ENCODE measurements at regions not wholly inside any gene's neighbourhood (a gene's known extent, or its start where the extent isn't known, plus 50 kb on each side); places are given as distances from the start of the nearest gene placed in this dataset.

DNA sequence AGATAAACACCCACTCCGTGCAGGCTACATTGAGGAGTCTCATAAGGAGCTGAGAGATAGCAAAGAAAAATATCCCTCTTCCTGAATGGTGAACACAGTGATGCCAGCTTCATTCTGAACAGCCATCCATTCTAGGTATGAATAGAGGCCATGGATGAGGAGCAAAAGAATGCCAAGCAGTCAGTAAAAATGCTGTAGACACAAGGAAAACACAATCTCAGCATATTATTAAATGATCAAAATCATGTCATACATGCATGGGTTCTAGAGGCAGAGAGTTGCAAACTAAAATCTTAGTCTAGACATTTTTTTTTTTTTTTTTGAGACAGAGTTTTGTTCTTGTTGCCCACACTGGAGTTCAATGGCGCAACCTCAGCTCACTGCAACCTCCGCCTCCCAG, 313.0 kb downstream of the SOX9 start:
- TF ChIP-seq, protein P1, sequence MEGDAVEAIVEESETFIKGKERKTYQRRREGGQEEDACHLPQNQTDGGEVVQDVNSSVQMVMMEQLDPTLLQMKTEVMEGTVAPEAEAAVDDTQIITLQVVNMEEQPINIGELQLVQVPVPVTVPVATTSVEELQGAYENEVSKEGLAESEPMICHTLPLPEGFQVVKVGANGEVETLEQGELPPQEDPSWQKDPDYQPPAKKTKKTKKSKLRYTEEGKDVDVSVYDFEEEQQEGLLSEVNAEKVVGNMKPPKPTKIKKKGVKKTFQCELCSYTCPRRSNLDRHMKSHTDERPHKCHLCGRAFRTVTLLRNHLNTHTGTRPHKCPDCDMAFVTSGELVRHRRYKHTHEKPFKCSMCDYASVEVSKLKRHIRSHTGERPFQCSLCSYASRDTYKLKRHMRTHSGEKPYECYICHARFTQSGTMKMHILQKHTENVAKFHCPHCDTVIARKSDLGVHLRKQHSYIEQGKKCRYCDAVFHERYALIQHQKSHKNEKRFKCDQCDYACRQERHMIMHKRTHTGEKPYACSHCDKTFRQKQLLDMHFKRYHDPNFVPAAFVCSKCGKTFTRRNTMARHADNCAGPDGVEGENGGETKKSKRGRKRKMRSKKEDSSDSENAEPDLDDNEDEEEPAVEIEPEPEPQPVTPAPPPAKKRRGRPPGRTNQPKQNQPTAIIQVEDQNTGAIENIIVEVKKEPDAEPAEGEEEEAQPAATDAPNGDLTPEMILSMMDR (IDR thresholded peaks at IDR 0.05; ENCODE audit: low read depth, low read length, missing control alignments): no peak
- DNase-seq (ENCODE audit: low read depth): no peak
- no peak overlapping the region for H3K4me3 ChIP-seq (ENCODE audit: low read depth, low read length)

DNA sequence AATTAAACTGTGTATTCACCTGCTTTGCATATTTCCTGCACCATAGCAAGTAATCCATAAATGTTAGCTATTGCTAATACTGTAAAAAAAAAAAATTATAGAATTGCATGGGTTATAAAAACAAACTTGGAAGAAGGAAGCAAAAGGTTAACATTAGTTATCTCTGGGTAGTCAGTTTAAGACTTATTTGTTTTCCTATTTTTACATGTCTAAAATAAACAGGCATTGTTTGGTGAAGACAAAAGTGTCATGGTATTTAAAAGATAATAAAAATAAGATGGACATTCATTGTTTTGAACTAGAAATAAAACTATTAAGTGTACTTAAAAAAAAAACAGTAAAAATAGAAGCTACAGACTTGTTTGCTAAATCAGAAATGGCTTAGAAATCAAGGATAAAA, 313.8 kb downstream of the SOX9 start:
- TF ChIP-seq, protein P1 (IDR thresholded peaks at IDR 0.05; ENCODE audit: low read depth, low read length, missing control alignments): no peak
- no peak overlapping the region for H3K4me3 ChIP-seq (ENCODE audit: low read depth, low read length)
- no peak for DNase-seq (ENCODE audit: low read depth)

DNA sequence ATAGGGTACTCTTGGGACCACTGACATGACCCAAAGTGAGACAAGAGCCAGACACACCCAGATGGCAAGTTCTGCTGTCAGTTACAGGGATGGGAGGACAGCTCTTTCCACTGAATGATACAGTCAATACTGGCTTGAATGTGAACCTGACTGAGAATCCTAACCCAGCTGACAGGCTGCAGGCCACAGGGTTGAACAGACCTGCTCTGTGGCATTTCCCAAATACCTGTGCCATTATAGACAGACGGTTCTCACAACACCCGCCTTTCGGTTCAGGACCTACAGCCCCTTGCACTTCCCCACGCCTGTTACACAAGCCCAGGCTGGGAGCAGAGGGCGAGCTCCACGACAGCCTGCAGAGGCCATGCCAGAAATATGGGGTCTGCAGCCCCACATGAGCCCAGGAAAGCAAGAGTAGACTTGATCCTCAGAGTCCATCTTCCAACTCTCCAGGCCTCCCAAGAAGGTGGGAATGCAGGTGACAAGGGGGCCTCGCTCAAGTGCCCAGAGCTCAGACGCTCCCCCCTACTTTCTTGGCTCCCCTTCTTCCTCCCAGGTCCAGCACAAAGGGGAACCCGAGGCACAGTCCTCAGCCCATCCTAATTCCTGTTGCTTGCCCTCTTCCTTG, 314.3 kb downstream of the SOX9 start:
- DNase-seq (ENCODE audit: low read depth): no peak
- H3K4me3 ChIP-seq (ENCODE audit: low read depth, low read length): no peak overlapping the region
- TF ChIP-seq, protein P1 (IDR thresholded peaks at IDR 0.05; ENCODE audit: low read depth, low read length, missing control alignments): no peak

DNA sequence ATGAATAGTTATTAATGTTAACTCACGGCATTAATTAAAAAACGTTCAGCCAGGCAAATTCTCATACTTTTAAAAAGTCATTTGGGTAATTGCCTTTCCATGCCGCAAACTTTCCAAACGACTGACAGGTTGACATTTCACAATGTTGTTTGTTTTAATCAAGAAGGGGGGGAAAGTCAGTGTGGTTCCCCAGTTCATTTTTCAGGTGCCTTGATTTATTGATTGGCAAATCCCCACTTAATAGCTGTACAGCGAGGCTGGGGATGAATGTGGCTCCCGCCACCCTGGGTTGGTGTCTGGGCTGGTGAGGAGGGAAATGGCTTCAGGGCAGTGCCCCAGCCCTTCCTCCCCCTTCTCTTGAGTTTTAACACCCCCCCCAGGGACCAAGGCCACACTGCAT, 318.0 kb downstream of the SOX9 start:
- H3K4me3 ChIP-seq (ENCODE audit: low read depth, low read length): no peak overlapping the region
- no peak for DNase-seq (ENCODE audit: low read depth)
- TF ChIP-seq, protein P1 (IDR thresholded peaks at IDR 0.05; ENCODE audit: low read depth, low read length, missing control alignments): no peak

DNA sequence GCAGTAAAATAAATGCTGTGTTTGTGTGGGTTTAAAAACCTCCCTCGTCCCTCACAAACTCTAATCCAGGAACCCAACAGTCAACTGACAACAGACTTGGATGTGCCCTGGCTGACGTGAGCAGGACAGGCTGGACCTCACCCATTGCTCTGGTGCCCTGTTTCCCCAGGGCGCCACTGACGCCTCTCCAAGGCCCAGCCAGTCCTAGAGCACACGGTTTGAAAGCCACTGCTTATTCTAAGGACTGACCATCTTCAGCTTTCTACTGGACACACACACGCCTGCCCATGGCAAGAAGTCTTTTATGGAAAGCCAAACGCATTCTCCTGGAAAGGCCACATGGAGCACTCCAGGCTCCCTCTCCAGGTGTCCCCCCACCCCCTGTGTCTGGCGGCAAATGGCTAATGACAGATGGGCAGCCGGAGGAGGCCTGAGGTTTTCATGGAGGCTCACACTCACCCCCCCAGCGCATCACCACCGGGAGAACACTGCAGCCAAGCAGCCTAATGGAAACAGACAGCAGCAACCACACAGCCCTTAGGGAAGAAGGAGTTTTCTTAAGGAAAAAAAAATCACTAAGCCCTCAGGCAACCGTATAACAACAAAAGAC, 319.2 kb downstream of the SOX9 start:
- no peak overlapping the region for H3K4me3 ChIP-seq (ENCODE audit: low read depth, low read length)
- TF ChIP-seq, protein P1 (IDR thresholded peaks at IDR 0.05; ENCODE audit: low read depth, low read length, missing control alignments): no peak
- DNase-seq (ENCODE audit: low read depth): no peak

DNA sequence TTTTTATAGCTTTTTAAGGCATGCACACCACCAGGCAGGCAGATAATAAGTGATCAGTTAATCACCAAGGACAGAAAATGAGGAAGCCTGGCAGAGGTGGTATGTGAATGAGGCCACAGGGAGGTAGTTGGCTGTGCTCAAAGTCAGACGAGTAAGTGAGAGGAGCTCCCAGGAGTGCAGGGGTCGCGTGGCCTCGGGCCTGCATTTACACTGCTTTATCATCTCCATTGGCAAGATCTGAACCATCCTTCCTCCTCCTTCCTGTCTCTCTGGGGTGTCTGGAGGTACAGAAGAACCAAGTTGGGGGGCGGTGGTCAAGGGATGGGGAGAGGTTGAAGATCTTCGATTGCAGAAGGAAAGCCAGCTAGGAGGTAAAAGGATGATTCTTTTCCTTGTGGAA, 320.1 kb downstream of the SOX9 start:
- H3K4me3 ChIP-seq (ENCODE audit: low read depth, low read length): no peak overlapping the region
- TF ChIP-seq, protein P1 (IDR thresholded peaks at IDR 0.05; ENCODE audit: low read depth, low read length, missing control alignments): no peak
- DNase-seq (ENCODE audit: low read depth): no peak

DNA sequence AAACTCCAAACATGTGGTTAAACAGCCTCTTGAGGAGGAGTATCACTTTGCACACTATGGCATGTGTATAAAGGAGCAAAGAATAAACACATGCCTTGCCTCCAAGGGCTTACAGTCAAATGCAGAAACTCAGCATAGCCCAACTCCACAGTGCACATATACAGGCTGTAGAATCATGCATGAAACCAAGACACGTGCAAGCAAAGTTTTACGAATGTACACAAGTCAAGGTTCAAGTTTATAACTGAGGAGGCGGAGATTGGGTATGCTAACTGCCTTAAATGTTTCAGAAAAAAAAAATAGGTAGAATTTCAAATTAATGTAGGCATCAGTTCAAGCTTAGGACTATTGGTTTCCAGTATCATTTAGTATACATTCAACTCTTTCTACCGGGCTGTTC, 321.1 kb downstream of the SOX9 start:
- H3K4me3 ChIP-seq (ENCODE audit: low read depth, low read length): no peak overlapping the region
- TF ChIP-seq, protein P1 (IDR thresholded peaks at IDR 0.05; ENCODE audit: low read depth, low read length, missing control alignments): no peak
- no peak for DNase-seq (ENCODE audit: low read depth)

Data from GM12864 (cell line).